ENCODE measurements at regions not wholly inside any gene's neighbourhood (a gene's known extent, or its start where the extent isn't known, plus 50 kb on each side); places are given as distances from the start of the nearest gene placed in this dataset.

DNA sequence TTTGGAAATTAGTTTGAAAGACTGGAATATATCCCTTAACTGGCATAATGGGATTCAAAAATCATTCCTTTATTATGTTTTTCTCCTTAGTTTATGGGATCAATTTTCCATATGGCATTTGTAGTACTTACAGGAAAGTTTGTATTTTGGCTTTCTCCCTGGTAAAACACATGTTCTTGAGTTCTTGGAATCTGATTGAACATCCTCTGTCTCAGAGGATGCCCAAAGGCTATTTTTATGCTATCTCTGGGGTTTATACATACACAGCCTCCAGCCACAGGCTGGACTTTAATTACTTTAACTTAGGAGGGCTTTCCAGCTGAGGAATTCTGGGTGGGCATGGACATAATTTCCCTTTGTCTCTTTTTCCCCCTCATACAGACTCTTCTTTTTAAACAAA, 236.4 kb downstream of the HGF start:
- DNase-seq (ENCODE audit: low spot score) (no peak), FAIRE-seq (no peak)

DNA sequence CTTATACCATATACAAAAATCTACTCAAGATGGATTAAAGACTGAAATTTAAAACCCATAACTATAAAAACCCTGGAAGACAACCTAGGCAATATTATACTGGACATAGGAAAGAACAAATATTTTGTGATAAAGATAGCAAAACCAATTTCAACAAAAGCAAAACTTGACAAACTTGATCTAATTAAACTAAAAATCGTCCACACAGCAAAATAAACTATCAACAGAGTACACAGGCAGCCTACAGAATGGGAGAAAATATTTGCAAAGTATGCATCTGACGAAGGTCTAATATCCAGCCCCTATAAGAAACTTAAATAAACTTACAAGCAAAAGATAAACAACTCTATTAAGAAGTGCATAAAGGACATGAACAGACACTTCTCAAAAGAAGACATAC, 240.1 kb downstream of the HGF start:
- no peak for FAIRE-seq

DNA sequence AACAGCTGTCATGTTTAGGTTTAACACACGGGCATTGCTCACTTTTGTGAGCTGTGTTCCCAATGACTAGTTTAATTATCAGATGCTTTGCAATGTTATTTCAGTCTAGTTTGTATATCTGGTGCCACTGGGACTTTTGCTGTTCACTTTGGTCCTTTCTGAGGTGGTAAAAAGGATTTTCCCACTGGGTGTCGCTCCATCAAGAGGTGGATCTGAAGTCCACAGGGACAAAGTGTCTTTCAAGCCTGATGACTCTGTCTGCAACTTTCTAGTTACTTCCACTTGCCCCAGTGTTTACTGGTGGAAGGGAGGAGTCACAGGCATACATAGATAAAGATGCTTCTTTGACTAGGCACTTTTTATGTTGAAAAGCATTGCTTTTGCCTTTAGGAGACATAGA, 242.2 kb downstream of the HGF start:
- DNase-seq (ENCODE audit: low spot score) (peak; percentile 10), FAIRE-seq (no peak)

More for the DNA sequence above, 240.1 kb downstream of the HGF start:
- no peak for DNase-seq (ENCODE audit: low spot score)

DNA sequence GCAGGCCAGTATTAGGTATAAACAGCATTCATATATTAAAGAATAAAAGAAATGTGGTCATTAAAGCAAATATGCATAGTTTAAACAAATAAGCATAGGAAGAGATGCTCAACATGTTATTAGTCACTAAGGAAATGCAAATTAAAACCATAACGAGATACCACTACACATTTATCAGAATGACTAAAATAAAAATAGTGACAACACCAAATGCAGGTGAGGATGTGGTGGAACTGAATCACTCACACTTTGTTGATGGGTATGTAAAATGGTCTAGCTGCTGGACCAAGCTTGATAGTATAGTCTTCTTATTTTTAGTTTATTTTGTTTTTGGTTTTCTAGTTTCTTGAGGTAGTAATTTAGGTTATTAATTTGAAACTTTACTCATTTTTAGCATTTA, 242.9 kb downstream of the HGF start:
- no peak for DNase-seq (ENCODE audit: low spot score)

DNA sequence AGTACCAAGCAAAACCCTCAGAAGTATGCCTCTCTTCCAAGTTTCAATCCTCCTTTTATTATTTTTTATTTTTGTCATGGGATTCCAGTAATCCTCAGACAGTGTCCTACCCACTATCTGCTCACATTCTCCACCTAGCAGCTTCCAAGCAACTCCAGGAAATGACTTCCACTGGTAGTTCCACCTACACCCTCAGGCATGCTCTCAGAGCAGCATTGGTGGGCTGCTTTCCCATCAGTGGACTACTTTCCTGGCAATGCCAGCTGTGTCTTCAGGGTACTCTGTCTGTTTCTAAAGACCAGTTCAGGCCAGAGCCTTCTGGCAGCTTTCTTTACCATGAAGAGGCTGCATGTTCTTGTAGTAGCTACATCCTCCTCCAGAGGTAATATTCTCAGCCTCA, 244.0 kb downstream of the HGF start:
- DNase-seq (ENCODE audit: low spot score) (no peak), FAIRE-seq (no peak)

More for the DNA sequence above, 242.9 kb downstream of the HGF start:
- no peak for FAIRE-seq

DNA sequence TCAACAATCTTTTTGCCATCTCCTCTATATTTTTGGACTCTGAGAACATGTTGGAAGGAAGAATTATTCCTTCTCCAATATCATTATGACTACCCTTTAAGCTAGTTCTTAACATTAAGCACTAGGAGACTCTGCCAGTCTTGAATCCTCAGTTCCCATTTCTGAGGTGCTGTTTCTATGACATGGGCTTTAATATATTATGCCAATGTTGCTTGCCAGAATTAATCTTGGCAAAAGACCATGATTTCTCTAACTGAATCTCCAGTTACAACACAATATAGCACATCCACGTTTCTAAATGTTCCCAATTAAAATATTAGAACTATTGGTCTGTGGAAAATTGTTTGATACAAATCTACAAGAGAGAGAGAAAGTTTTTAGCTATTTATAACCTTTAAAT, 250.0 kb downstream of the HGF start:
- DNase-seq (ENCODE audit: low spot score) = no peak
- no peak for FAIRE-seq

DNA sequence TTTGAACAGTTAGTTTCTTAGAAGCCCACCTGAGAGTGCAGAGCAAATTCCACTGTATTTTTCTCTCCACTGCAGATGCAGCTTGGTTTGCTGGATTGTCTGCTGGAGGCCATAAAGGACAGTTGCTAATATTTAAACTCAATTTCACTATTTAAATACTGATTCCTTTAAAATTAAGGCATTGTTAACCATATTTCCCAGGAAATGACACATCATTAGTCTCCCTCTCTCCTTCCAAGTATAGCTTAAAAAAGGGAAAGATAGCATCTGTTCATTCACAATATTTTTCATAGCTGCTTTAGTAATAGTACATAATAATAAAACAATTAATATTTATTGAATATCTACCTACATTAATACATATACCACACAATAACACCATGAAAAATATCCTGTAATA, 252.9 kb downstream of the HGF start:
- no peak for FAIRE-seq
- no peak for DNase-seq (ENCODE audit: low spot score)

DNA sequence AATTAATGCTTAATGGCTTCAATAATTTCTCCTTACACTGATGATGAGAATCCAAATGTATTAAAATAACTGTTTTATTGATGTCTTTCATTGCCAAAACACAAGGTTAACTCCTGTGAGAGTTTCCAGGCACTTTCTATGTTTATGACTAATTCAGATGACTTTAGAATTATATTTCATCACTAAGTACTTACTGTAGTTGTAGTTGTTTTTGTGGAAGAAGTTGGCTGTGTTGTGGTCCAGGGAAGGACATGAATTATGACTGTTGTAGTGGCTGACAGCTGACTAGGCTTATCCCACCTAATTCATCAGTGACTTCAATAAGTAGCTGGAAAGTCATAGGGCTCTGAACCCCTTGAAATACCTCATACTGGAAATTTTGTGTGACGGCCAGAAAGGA, 254.8 kb downstream of the HGF start:
- FAIRE-seq (peak; percentile 9), DNase-seq (ENCODE audit: low spot score) (no peak)

DNA sequence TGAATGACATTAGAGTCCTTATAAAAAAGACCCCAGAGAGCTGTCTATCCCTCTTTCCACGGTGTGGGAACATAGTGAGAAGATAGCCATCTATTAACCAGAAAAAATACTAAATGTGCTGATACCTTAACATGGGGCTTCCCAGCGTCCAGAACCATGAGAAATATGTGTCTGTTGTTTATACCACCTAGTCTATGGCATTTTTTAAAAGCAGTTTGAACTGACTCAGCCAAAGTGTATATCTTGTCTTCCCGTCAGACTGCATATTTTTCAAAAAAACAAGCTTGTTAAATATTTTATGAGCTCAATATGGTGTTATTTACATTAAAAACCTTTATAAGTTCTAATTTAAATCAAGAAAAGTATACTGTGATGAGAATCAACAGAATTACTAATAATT, 255.3 kb downstream of the HGF start:
- FAIRE-seq = no peak
- no peak for DNase-seq (ENCODE audit: low spot score)

DNA sequence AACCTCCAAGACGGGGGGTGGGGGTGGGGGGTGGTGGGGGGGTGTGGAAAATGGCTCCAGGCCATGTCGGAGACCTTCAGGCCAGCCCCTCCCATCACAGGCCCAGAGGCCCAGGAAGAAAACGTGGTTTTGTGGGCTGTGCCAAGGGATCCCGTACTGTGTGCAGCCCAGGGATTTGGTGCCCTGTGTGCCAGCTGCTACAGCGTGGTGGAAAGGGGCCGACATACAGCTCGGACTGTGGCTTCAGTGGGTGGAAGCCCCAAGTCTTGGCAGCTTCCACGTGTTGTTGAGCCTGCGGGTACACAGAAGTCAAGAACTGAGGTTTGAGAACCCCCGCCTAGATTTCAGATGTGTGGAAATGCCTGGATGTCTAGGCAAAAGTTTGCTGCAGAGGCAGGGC, 259.7 kb downstream of the HGF start:
- FAIRE-seq (no peak), DNase-seq (ENCODE audit: low spot score) (no peak)

DNA sequence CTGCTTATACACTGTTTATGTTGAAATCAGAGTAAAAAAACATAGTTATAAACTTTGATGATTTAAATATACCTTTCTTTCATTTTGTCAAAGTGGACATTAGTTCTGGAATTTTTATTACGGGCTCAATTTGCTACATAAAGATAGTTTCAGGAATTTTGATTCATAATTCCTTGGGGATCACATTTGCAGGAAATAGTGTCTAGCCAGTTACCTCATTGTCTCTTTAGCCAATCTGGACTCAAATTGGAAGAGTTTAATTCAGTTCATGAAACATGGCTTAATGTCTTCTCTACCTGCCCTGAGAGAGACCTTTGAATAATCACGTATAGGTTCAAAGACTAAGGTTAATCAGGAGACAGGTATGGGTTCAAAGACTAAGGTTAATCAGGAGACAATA, 262.6 kb downstream of the HGF start:
- DNase-seq (ENCODE audit: low spot score) (no peak), FAIRE-seq (no peak)

DNA sequence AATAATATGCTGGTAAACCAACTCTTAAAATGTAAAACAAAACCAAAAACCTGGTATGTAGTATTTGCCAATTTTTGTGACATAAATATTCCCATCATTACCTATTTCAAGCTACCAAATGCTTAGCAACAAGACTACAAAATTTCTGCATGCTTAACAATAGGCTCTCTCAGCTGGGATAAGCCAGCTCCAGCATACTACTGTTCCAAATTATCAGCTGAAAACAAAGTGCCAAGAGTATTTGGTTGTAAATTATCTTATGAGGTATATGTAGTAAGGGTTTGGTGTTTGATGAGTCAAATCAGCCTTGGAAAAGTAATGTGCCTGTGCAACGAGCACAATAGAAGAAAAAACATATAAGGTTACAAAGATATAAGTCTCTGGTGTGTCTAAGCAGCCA, 263.2 kb downstream of the HGF start:
- FAIRE-seq (no peak), DNase-seq (ENCODE audit: low spot score) (no peak)

DNA sequence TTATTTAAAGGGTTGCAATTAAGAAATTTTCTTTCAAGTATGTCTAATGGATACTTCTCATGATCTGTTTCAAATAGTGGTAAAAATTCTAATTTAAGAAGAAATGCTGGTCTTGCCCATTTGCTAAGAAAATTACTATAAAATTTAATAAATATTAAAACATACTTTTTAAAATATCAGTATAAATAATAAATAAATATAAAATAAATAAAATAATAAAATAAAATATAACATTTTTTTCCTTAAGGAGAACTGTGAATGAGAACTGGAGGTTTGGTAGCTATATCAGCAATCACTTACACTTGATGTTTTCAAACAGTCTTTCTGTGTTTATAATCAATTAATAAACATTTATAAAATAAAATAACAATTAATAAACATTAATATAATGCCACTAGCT, 266.1 kb downstream of the HGF start:
- DNase-seq (ENCODE audit: low spot score) (no peak), FAIRE-seq (no peak)

DNA sequence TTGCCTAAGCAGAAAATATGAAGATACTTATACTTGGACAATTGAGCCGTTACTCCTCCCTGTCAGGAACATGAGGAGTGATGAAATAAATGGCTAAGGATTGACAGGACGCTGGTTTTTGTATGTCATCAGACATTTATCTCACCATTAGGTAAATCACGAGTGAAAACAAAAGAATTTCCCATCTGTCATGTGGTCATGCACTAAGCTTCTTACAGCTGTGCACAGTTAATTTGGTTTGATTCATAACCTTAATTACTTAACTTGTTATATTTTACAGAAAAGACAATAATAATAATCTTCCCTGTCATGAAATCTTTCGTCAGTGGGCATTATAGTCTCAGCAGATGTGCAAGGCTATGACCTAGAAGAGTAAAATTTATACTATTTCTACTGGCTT, 266.5 kb downstream of the HGF start:
- FAIRE-seq = no peak

DNA sequence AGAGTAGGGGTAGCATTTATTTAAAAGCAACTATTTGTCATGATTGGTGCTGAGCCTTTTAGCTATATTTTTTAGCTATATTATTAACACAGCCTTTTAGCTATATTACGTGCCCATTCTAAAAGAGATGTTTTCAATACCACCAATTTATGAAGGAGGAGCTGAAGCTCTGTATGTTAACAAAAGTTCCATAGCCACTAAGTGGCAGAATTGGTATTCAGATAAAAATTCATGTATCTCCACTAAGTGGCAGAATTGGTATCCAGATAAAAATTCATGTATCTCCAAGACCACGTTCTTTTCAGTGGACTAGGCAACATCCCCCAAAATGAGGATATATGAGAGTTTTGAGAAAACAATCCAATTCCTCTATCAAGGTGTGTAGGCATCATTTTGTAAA, 268.6 kb downstream of the HGF start:
- no peak for DNase-seq (ENCODE audit: low spot score)
- FAIRE-seq = peak; percentile 61

More for the DNA sequence above, 266.5 kb downstream of the HGF start:
- DNase-seq (ENCODE audit: low spot score) = no peak

DNA sequence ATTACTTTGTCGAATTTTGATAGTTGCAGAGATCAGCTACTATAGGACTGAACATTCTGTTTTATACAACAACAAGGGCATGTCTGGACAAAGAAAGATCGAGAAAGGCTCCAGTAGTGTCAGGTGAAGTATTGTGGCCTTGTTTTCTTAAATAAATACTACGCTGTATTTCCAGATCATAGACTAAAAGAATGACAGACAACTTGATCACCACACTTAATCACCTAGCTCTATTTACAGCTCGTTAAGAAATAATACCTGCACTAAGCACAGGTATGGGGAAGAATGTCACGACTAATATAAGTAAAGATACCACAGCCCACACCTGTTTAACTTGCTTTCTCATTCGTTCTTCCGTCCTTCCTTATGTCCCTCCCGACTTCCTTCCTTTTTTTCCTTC, 269.2 kb downstream of the HGF start:
- DNase-seq (ENCODE audit: low spot score) = no peak
- FAIRE-seq = no peak

DNA sequence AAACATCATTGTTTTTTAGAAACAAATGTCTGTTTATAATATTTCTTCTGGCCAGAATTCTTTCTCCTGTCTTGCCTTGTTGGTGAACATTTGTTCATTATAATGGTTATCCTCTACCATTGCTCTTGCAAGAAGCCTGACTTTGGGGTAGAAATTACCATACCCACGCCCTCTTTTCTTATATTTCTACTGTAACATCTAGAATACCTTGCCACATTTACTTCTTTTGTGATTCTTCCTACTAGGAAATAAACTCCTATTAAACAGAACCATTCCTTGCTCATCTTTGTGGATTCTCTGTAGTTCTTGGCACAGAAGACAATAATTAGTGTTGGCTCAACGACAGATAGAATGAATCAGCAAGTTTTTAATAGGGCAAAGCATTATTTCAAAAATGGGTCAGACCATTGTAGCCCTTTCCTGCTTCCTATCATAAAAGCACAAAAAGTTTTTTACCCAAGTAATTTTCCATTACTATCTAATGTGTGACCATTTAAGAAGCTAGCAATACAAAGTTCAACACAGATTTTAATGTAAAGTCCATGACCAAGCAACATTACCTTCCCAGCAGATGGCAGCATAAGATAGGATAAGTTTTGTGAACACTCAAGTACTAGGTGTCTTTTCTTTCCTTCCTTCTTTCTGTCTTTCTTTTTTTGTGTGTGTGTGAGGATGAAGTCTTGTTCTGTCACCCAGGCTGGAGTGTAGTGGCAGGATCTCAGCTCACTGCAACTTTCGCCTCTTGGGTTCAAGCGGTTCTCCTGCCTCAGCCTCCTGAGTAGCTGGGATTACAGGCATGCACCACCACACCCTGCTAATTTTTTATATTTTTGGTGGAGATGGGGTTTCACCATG, 270.4 kb downstream of the HGF start:
- peak; percentile 71 for DNase-seq (ENCODE audit: low spot score)
- peak; percentile 69 for FAIRE-seq

DNA sequence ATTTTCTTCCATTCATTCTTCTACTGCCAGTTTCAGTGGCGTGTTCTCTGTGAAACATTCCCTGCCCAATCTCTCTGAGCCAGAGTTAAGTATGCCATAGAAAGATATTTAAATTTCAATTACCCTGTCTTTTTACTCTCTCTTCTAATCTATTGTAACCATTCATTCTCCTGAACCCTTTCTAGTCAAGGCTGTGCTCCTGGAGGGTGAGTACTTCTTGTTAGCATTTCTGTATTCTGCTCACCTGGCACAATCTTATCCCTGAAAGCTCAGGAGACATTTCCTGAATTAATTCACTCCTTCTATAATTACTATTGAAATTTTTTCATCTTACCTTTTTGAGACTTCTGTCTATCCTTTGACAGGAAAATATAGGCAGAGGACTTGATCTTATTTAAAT, 271.7 kb downstream of the HGF start:
- DNase-seq (ENCODE audit: low spot score) = no peak

DNA sequence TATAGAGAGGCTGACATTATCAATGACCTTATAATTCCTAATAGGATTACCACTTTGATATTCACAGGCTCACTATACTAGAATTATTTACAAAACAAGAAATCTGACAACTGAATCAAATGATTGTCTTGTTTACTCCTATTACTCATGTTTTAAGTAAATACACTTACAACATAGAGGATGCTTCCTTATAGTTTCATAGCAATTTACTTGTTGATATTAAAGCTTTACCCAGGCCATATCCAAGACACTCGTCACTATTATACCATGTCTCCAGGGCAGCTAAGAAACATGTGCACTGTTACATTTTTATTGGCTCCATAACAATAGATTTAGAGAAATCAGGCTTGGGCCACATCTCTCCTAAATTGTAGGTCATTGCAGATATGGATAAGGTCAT, 276.9 kb downstream of the HGF start:
- FAIRE-seq (peak; percentile 20), DNase-seq (ENCODE audit: low spot score) (no peak)

More for the DNA sequence above, 271.7 kb downstream of the HGF start:
- no peak for FAIRE-seq

DNA sequence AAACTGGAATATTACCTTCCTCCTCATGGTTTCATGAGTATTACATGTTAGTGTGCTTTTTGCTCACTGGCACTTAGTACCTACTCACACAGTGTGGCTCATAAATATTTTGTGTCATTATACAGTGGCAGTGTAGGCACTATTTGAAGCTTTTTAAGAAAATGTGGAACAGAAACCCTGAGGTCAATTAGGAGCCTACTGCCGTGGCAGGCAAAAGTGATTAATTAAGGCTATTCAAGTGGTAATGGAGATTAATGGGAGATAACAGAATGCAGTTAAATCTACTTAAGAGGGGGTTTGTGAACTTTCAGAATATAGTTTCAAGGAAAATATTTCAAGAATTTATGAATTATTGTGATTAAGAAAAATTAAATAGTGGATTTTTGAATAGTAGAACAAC, 277.6 kb downstream of the HGF start:
- DNase-seq (ENCODE audit: low spot score) (no peak), FAIRE-seq (no peak)

DNA sequence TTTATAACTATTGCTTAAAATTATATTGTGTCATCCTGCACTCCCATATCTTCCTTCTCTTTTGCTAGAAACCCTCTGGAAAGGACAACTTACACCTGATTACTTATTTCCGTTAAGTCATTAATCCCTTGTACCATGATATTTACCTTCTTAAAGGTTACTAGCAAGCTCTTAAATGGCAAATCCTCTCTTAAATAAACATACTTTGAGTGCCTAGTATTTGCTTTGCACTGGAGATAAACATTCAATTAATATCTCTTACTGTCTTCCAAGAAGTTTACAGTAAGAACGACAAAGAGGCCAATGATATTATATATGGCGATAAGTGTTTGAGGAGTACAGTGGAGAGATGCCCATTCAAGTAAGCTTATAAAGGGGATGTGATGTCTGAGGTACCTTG, 278.3 kb downstream of the HGF start:
- no peak for DNase-seq (ENCODE audit: low spot score)
- no peak for FAIRE-seq

DNA sequence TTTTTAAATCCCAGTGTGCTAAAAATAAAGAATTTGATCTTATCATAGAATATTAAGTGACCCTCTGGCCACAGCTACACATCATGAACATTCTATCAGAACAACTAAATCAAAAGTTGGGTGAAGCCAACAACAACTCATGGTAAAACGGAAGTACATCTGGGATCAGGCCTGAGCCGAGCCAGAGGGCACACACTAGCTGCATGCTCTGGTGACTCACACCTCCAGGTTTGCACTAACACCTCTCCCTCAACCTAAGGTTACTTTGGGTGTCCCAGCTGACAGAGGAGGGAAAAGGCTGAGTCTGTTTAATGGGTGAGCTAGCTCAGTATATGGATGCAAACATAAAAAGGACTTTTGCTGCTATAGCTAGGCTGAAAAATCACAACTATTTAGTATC, 281.6 kb downstream of the HGF start:
- FAIRE-seq (peak; percentile 89), DNase-seq (ENCODE audit: low spot score) (no peak)

DNA sequence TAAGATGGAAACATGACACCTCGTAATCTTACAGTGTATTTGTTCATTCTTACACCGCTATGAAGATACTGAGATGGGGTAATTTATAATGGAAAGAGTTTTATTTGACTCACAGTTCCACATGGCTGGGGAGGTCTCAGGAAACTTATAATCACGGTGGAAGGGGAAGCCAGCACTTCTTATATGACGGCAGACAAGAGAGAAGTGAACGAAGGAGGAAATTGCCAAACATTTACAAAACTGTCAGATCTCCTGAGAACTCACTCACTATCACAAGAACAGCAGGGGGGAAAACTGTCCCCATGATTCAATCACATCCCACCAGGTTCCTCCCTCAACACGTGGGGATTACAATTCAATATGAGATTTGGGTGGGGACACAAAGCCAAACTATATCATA, 282.3 kb downstream of the HGF start:
- DNase-seq (ENCODE audit: low spot score) = no peak
- FAIRE-seq = no peak

DNA sequence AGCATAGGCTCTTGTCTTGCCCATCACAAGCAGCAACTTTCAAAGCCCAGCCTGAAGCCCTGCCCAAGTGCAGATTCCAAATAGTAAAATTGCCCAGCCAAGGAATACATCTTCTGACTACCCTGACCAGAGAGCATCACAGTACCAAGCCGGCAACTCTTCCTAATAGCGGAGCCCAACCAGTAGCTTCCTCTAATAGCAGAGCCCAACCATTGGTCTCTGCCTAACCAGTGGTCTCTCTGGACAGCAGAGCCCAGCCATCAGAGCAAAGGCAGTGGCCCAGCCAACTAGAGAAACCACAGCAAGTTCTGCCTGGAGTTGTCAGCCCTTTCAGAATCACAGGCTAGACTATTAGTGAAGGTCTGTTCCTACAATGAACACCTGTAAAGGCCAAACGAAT, 285.6 kb downstream of the HGF start:
- FAIRE-seq (peak; percentile 17), DNase-seq (ENCODE audit: low spot score) (peak; percentile 53)
